ENCODE measurements at regions not wholly inside any gene's neighbourhood (a gene's known extent, or its start where the extent isn't known, plus 50 kb on each side); places are given as distances from the start of the nearest gene placed in this dataset.

- no peak for TF ChIP-seq EZH2 (IDR thresholded peaks at IDR 0.05; ENCODE audit: insufficient read depth, poor library complexity, severe bottlenecking)
- no peak for TF ChIP-seq EZH2phosphoT487 (IDR thresholded peaks at IDR 0.05; ENCODE audit: insufficient read depth, low read depth)
These were observed 105.6 kb upstream of the FHL2 start for GRCh38 chr2:105504459-105504858.
